ENCODE measurements at regions not wholly inside any gene's neighbourhood (a gene's known extent, or its start where the extent isn't known, plus 50 kb on each side); places are given as distances from the start of the nearest gene placed in this dataset.
A peak's percentile ranks its signal among the peaks of the same experiment; 100 is the strongest.
"Not testable (repeated sequence)": the region's sequence is repeated elsewhere in the genome, so short reads cannot be mapped to it uniquely, and the experiment has no call there.

- DNase-seq = no peak
Observed at GRCh38 chr10:58066979-58067378, 200.7 kb downstream of the IPMK start.

GRCh38 chr10:58066126-58066525 lies 201.6 kb downstream of the IPMK start:
- DNase-seq = no peak

GRCh38 chr10:58065529-58065815 lies 202.2 kb downstream of the IPMK start:
- DNase-seq = no peak

- peak; percentile 4 for DNase-seq
Observed at GRCh38 chr10:58064714-58065528, 202.8 kb downstream of the IPMK start.

- no peak for DNase-seq
Observed at GRCh38 chr10:58063861-58064480, 203.7 kb downstream of the IPMK start.

GRCh38 chr10:58058683-58059082 lies 209.0 kb downstream of the IPMK start:
- not testable (repeated sequence) for DNase-seq

GRCh38 chr10:58054881-58055280 lies 212.8 kb downstream of the IPMK start:
- no peak for DNase-seq

- DNase-seq = no peak
Observed at GRCh38 chr10:58052772-58053171, 214.9 kb downstream of the IPMK start.

- DNase-seq = no peak
Observed at GRCh38 chr10:58050575-58050974, 217.1 kb downstream of the IPMK start.

GRCh38 chr10:58048936-58049335 lies 218.8 kb downstream of the IPMK start:
- no peak for DNase-seq

GRCh38 chr10:58044072-58044471 lies 223.6 kb downstream of the IPMK start:
- DNase-seq = no peak

- DNase-seq = no peak
Observed at GRCh38 chr10:58041901-58042300, 225.8 kb downstream of the IPMK start.

GRCh38 chr10:58030208-58030607 lies 237.5 kb downstream of the IPMK start:
- DNase-seq = no peak

GRCh38 chr10:58028597-58029366 lies 238.9 kb downstream of the IPMK start:
- DNase-seq = no peak

GRCh38 chr10:58027426-58027825 lies 240.3 kb downstream of the IPMK start:
- no peak for DNase-seq

GRCh38 chr10:58026036-58026435 lies 241.7 kb downstream of the IPMK start:
- no peak for DNase-seq

- DNase-seq = no peak
Observed at GRCh38 chr10:58023341-58024073, 244.2 kb downstream of the IPMK start.

- DNase-seq = no peak
Observed at GRCh38 chr10:58019863-58020537, 247.7 kb downstream of the IPMK start.

- no peak for DNase-seq
Observed at GRCh38 chr10:58017719-58018367, 249.9 kb downstream of the IPMK start.

- DNase-seq = no peak
Observed at GRCh38 chr10:58016614-58017013, 251.1 kb downstream of the IPMK start.

GRCh38 chr10:58014436-58014835 lies 253.3 kb downstream of the IPMK start:
- DNase-seq = no peak

GRCh38 chr10:58013406-58013805 lies 254.3 kb downstream of the IPMK start:
- DNase-seq = no peak
